ENCODE measurements at regions not wholly inside any gene's neighbourhood (a gene's known extent, or its start where the extent isn't known, plus 50 kb on each side); places are given as distances from the start of the nearest gene placed in this dataset.
A peak's percentile ranks its signal among the peaks of the same experiment; 100 is the strongest.
"Not testable (repeated sequence)": the region's sequence is repeated elsewhere in the genome, so short reads cannot be mapped to it uniquely, and the experiment has no call there.

- DNase-seq = no peak
Measured at GRCh38 chr3:197430502-197430901, 125.3 kb downstream of the BDH1 start.

GRCh38 chr3:197428952-197429351 is 126.8 kb downstream of the BDH1 start:
- DNase-seq = no peak

- DNase-seq = peak in 2 of 5 donors; percentile 2 to 61
Measured at GRCh38 chr3:197428117-197428801, 127.5 kb downstream of the BDH1 start.

GRCh38 chr3:197427021-197427420 is 128.6 kb upstream of the DLG1 start:
- no peak for DNase-seq

GRCh38 chr3:197426121-197426566 is 127.7 kb upstream of the DLG1 start:
- no peak for DNase-seq

GRCh38 chr3:197425485-197426120 is 127.2 kb upstream of the DLG1 start:
- DNase-seq = no peak

- no peak for DNase-seq
Measured at GRCh38 chr3:197424674-197425484, 126.5 kb upstream of the DLG1 start.

GRCh38 chr3:197424266-197424665 is 125.9 kb upstream of the DLG1 start:
- DNase-seq = no peak

- DNase-seq = no peak
Measured at GRCh38 chr3:197423376-197423775, 125.0 kb upstream of the DLG1 start.

- no peak for DNase-seq
Measured at GRCh38 chr3:197422506-197422905, 124.1 kb upstream of the DLG1 start.

GRCh38 chr3:197421021-197421420 is 122.6 kb upstream of the DLG1 start:
- no peak for DNase-seq

- no peak for DNase-seq
Measured at GRCh38 chr3:197420566-197420965, 122.2 kb upstream of the DLG1 start.

- no peak for DNase-seq
Measured at GRCh38 chr3:197420115-197420514, 121.7 kb upstream of the DLG1 start.

GRCh38 chr3:197419696-197420095 is 121.3 kb upstream of the DLG1 start:
- no peak for DNase-seq

- DNase-seq = no peak
Measured at GRCh38 chr3:197417911-197418618, 119.7 kb upstream of the DLG1 start.

- no peak for DNase-seq
Measured at GRCh38 chr3:197417441-197417840, 119.0 kb upstream of the DLG1 start.

GRCh38 chr3:197411899-197412298 is 113.5 kb upstream of the DLG1 start:
- not testable (repeated sequence) for DNase-seq

- not testable (repeated sequence) for DNase-seq
Measured at GRCh38 chr3:197410170-197410569, 111.8 kb upstream of the DLG1 start.

GRCh38 chr3:197408177-197408957 is 110.0 kb upstream of the DLG1 start:
- DNase-seq = no peak

- no peak for DNase-seq
Measured at GRCh38 chr3:197407526-197407925, 109.1 kb upstream of the DLG1 start.

- DNase-seq = no peak
Measured at GRCh38 chr3:197407053-197407452, 108.6 kb upstream of the DLG1 start.

- no peak for DNase-seq
Measured at GRCh38 chr3:197406266-197406665, 107.9 kb upstream of the DLG1 start.

All from T-helper 1 cell (primary cell).